GM18868 (cell line): ENCODE measurements at regions not wholly inside any gene's neighbourhood (a gene's known extent, or its start where the extent isn't known, plus 50 kb on each side); places are given as distances from the start of the nearest gene placed in this dataset.
"Not testable (repeated sequence)": the region's sequence is repeated elsewhere in the genome, so short reads cannot be mapped to it uniquely, and the experiment has no call there.

Source experiments
- ATAC-seq: cut with Tn5 transposase; IDR thresholded peaks from one replicate; pipeline ENCODE4 v1.9.1; 2021; ENCODE audit warnings: mild to moderate bottlenecking, moderate library complexity; ENCODE audit not compliant: unreplicated experiment

- no peak for ATAC-seq
These were observed 141.2 kb upstream of the RREB1 start for GRCh38 chr6:6966569-6966968.

GRCh38 chr6:6968357-6968730, 139.4 kb upstream of the RREB1 start:
- no peak for ATAC-seq

- no peak for ATAC-seq
These were observed 138.8 kb upstream of the RREB1 start for GRCh38 chr6:6968731-6969552.

- ATAC-seq = no peak
These were observed 138.0 kb upstream of the RREB1 start for GRCh38 chr6:6969761-6970223.

- no peak for ATAC-seq
These were observed 136.9 kb upstream of the RREB1 start for GRCh38 chr6:6970851-6971250.

- ATAC-seq = no peak
These were observed 136.4 kb upstream of the RREB1 start for GRCh38 chr6:6971369-6971768.

- ATAC-seq = no peak
These were observed 135.3 kb upstream of the RREB1 start for GRCh38 chr6:6972456-6972855.

GRCh38 chr6:6973721-6974120, 134.0 kb upstream of the RREB1 start:
- ATAC-seq = no peak

- ATAC-seq = no peak
These were observed 132.2 kb upstream of the RREB1 start for GRCh38 chr6:6975459-6976111.

- no peak for ATAC-seq
These were observed 131.6 kb upstream of the RREB1 start for GRCh38 chr6:6976193-6976592.

- no peak for ATAC-seq
These were observed 129.0 kb upstream of the RREB1 start for GRCh38 chr6:6978731-6979130.

- ATAC-seq = no peak
These were observed 126.7 kb upstream of the RREB1 start for GRCh38 chr6:6980999-6981597.

- ATAC-seq = no peak
These were observed 126.0 kb upstream of the RREB1 start for GRCh38 chr6:6981681-6982322.

- no peak for ATAC-seq
These were observed 125.1 kb upstream of the RREB1 start for GRCh38 chr6:6982663-6983062.

GRCh38 chr6:6984585-6985366, 123.0 kb upstream of the RREB1 start:
- ATAC-seq = no peak

GRCh38 chr6:6986344-6986743, 121.4 kb upstream of the RREB1 start:
- no peak for ATAC-seq

- no peak for ATAC-seq
These were observed 120.0 kb upstream of the RREB1 start for GRCh38 chr6:6987749-6988148.

- ATAC-seq = not testable (repeated sequence)
These were observed 117.7 kb upstream of the RREB1 start for GRCh38 chr6:6990059-6990458.

GRCh38 chr6:6993503-6994237, 114.1 kb upstream of the RREB1 start:
- no peak for ATAC-seq

- ATAC-seq = no peak
These were observed 113.0 kb upstream of the RREB1 start for GRCh38 chr6:6994796-6995195.
